Trophoblast cell (in vitro differentiated cells and primary cell): ENCODE measurements at regions not wholly inside any gene's neighbourhood (a gene's known extent, or its start where the extent isn't known, plus 50 kb on each side); places are given as distances from the start of the nearest gene placed in this dataset.

Experiments used
- DNase-seq, 2 donors: peaks; one replicate each; pipeline ENCODE4 v3.0.0-alpha.2; 2016
- H2AFZ ChIP-seq: 2 replicates; pipeline ENCODE4 v1.6.1; 2013; ENCODE audit warnings: low read length, moderate library complexity, mild to moderate bottlenecking; ENCODE audit not compliant: insufficient read depth, poor library complexity
- H2AK5ac ChIP-seq: 2 replicates; pipeline ENCODE4 v1.6.1; 2013; ENCODE audit warnings: mild to moderate bottlenecking, low read length
- H2BK120ac ChIP-seq: 2 replicates; pipeline ENCODE4 v1.6.1; 2013; ENCODE audit warnings: low read length, mild to moderate bottlenecking, moderate library complexity; ENCODE audit not compliant: insufficient read depth, poor library complexity
- H2BK12ac ChIP-seq: 2 replicates; pipeline ENCODE4 v1.6.1; 2013; ENCODE audit warnings: mild to moderate bottlenecking, low read length, moderate library complexity
- H2BK5ac ChIP-seq: 2 replicates; pipeline ENCODE4 v1.6.1; 2013; ENCODE audit warnings: low read length, low read depth, moderate library complexity, mild to moderate bottlenecking; ENCODE audit not compliant: poor library complexity
- H3K14ac ChIP-seq: 2 replicates; pipeline ENCODE4 v1.6.1; 2013; ENCODE audit warnings: mild to moderate bottlenecking, low read length
- H3K18ac ChIP-seq: 2 replicates; pipeline ENCODE4 v1.6.1; 2013; ENCODE audit warnings: mild to moderate bottlenecking, low read length
- H3K23ac ChIP-seq: 2 replicates; pipeline ENCODE4 v1.6.1; 2013; ENCODE audit warnings: low read length
- H3K27ac ChIP-seq: 2 replicates; pipeline ENCODE4 v1.5.1; 2013; ENCODE audit warnings: low read depth, mild to moderate bottlenecking, inconsistent platforms, low read length, moderate library complexity
- H3K27me3 ChIP-seq: 2 replicates; pipeline ENCODE4 v1.6.1; 2013; ENCODE audit warnings: inconsistent platforms, mild to moderate bottlenecking, low read length, moderate library complexity; ENCODE audit not compliant: insufficient read depth
- H3K36me3 ChIP-seq, 2 experiments: 1 replicate in 1 of 2; 2 replicates in 1 of 2; pipeline ENCODE4 v1.6.1; 2013; ENCODE audit warnings: low read length in 2 of 2, mild to moderate bottlenecking in 2 of 2, moderate library complexity in 1 of 2; ENCODE audit not compliant: insufficient read depth in 2 of 2, control insufficient read depth in 1 of 2
- H3K4ac ChIP-seq: 2 replicates; pipeline ENCODE4 v1.6.1; 2013; ENCODE audit warnings: low read depth, mild to moderate bottlenecking, low read length, moderate library complexity
- H3K4me1 ChIP-seq, 2 experiments: 1 replicate in 1 of 2; 2 replicates in 1 of 2; pipeline ENCODE4 v1.6.1; 2013; ENCODE audit warnings: low read length in 2 of 2, mild to moderate bottlenecking in 2 of 2, moderate library complexity in 1 of 2; ENCODE audit not compliant: insufficient read depth in 2 of 2, control insufficient read depth in 1 of 2
- H3K4me2 ChIP-seq: 2 replicates; pipeline ENCODE4 v1.6.1; 2013; ENCODE audit warnings: inconsistent platforms, mild to moderate bottlenecking, low read length, moderate library complexity
- H3K4me3 ChIP-seq: 2 replicates; pipeline ENCODE4 v1.5.1; 2013; ENCODE audit warnings: mild to moderate bottlenecking, low read depth, low read length, inconsistent platforms
- H3K79me1 ChIP-seq: one replicate; pipeline ENCODE4 v1.6.1; 2013; ENCODE audit warnings: low read length
- H3K79me2 ChIP-seq: 2 replicates; pipeline ENCODE4 v1.6.1; 2013; ENCODE audit warnings: low read length, mild to moderate bottlenecking; ENCODE audit not compliant: control insufficient read depth, insufficient read depth, poor library complexity
- H3K9ac ChIP-seq: 2 replicates; pipeline ENCODE4 v1.6.1; 2013; ENCODE audit warnings: mild to moderate bottlenecking, low read length
- H3K9me3 ChIP-seq: 2 replicates; pipeline ENCODE4 v1.6.1; 2013; ENCODE audit warnings: low read depth, mild to moderate bottlenecking, control low read depth, inconsistent platforms, low read length; ENCODE audit not compliant: insufficient read depth
- H4K12ac ChIP-seq: 2 replicates; pipeline ENCODE4 v1.6.1; 2013; ENCODE audit warnings: low read depth, mild to moderate bottlenecking, low read length, moderate library complexity
- H4K8ac ChIP-seq: 2 replicates; pipeline ENCODE4 v1.6.1; 2013; ENCODE audit warnings: low read depth, mild to moderate bottlenecking, low read length, moderate library complexity
- H4K91ac ChIP-seq: one replicate; pipeline ENCODE4 v1.6.1; 2013; ENCODE audit warnings: low read depth, mild to moderate bottlenecking, low read length, moderate library complexity
- WGBS: extraction: QIAGEN DNeasy Blood & Tissue Kit; methylation state at CpG from one replicate; pipeline ENCODE4 v1.1.7; 2013; ENCODE audit warnings: missing lambda C conversion rate; ENCODE audit not compliant: insufficient read length, insufficient coverage; ENCODE audit errors: extremely low coverage; 5-methylcytosine and 5-hydroxymethylcytosine counted together

GRCh38 chr7:36011588-36011965, 141.5 kb upstream of the EEPD1 start:
- H3K9ac ChIP-seq: no peak overlapping the region
- no peak overlapping the region for H2BK5ac ChIP-seq
- no peak overlapping the region for H3K23ac ChIP-seq
- WGBS: no CpG with 5 or more reads among the region's 8 CpGs
- H2BK12ac ChIP-seq: no peak overlapping the region
- H3K4me1 ChIP-seq: no peaks in the 10 kb centered on the region
- H4K91ac ChIP-seq: no peak overlapping the region
- H4K12ac ChIP-seq: no peak overlapping the region
- H3K27ac ChIP-seq: no peak overlapping the region
- no peak overlapping the region for H3K18ac ChIP-seq
- no peaks in the 10 kb centered on the region for H3K27me3 ChIP-seq
- no peak overlapping the region for H2AK5ac ChIP-seq
- H2AFZ ChIP-seq: no peak overlapping the region
- no peak overlapping the region for H3K14ac ChIP-seq
- DNase-seq: no peak
- no peaks in the 10 kb centered on the region for H3K79me1 ChIP-seq
- no peaks in the 10 kb centered on the region for H3K36me3 ChIP-seq
- H3K79me2 ChIP-seq: no peaks in the 10 kb centered on the region
- no peak overlapping the region for H3K4me3 ChIP-seq
- H4K8ac ChIP-seq: no peak overlapping the region
- no peak overlapping the region for H2BK120ac ChIP-seq
- no peak overlapping the region for H3K4me2 ChIP-seq
- H3K9me3 ChIP-seq: peaks cover 1% of the 10 kb centered on the region
- no peak overlapping the region for H3K4ac ChIP-seq

DNA sequence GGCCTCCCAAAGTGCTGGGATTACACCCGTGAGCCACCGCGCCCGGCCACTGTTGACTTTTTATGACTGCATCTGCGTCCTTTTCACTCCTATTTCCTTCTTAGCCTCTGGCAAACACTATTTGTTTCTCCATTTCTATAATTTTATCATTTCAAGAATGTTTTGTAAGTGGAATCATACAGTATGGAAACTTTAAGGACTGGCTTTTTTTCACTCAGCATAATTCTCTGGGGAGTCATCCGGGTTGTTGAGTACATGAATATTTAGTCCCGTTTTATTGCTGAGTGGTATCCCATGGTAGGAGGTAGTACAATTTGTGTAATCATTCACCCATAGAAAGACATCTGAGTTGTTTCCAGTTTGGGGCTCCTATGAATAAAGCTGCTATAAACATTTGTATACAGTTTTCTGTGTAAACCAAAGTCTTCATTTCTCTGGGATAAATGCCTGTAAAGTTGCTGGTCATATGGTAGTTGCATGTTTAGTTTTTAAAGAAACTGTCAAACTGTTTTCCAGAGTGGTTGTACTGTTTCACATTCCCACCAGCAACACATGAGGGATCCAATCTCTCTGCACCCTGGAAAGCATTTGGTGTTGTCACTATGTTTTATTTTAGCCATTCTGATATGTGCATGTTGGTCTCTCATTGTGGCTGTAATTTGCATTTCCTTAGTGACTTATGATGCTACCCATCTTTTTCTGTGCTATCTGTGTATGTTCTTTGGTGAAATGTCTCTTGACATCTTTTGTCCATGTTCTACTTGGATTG, 139.6 kb upstream of the EEPD1 start:
- Histone ChIP-seq H3K9ac (no peak overlapping the region), H2BK12ac (no peak overlapping the region), H3K36me3 (no peaks in the 10 kb centered on the region), H3K9me3 (peaks cover 1% of the 10 kb centered on the region), H2AK5ac (no peak overlapping the region), H3K4me3 (no peak overlapping the region), H3K23ac (no peak overlapping the region), H3K4ac (no peak overlapping the region), H4K8ac (no peak overlapping the region), H3K4me2 (no peak overlapping the region), H3K79me2 (no peaks in the 10 kb centered on the region), H3K27ac (no peak overlapping the region), H3K14ac (no peak overlapping the region), H4K91ac (no peak overlapping the region), H3K4me1 (no peaks in the 10 kb centered on the region), H4K12ac (no peak overlapping the region), H2BK5ac (no peak overlapping the region), H2AFZ (no peak overlapping the region), H3K79me1 (no peaks in the 10 kb centered on the region), H2BK120ac (no peak overlapping the region), H3K18ac (no peak overlapping the region), H3K27me3 (no peaks in the 10 kb centered on the region)
- no CpG with 5 or more reads among the region's 7 CpGs for WGBS
- DNase-seq: no peak

GRCh38 chr7:36014961-36015360, 138.1 kb upstream of the EEPD1 start:
- no peak for DNase-seq
- no peak overlapping the region for H2BK5ac ChIP-seq
- H4K12ac ChIP-seq: no peak overlapping the region
- no peak overlapping the region for H2BK12ac ChIP-seq
- no peak overlapping the region for H4K91ac ChIP-seq
- no peak overlapping the region for H3K4me3 ChIP-seq
- no peak overlapping the region for H3K4me2 ChIP-seq
- no peak overlapping the region for H3K27ac ChIP-seq
- no peak overlapping the region for H3K14ac ChIP-seq
- H3K4ac ChIP-seq: no peak overlapping the region
- no peaks in the 10 kb centered on the region for H3K36me3 ChIP-seq
- no peaks in the 10 kb centered on the region for H3K79me1 ChIP-seq
- H3K18ac ChIP-seq: no peak overlapping the region
- no peak overlapping the region for H4K8ac ChIP-seq
- no CpG with 5 or more reads among the region's 9 CpGs for WGBS
- no peaks in the 10 kb centered on the region for H3K79me2 ChIP-seq
- peak overlapping the region; percentile 7 for H3K9ac ChIP-seq
- H2AK5ac ChIP-seq: no peak overlapping the region
- no peak overlapping the region for H2AFZ ChIP-seq
- H2BK120ac ChIP-seq: no peak overlapping the region
- H3K27me3 ChIP-seq: no peaks in the 10 kb centered on the region
- no peaks in the 10 kb centered on the region for H3K4me1 ChIP-seq
- H3K23ac ChIP-seq: no peak overlapping the region
- peaks cover 1% of the 10 kb centered on the region for H3K9me3 ChIP-seq

GRCh38 chr7:36015733-36016132, 137.3 kb upstream of the EEPD1 start:
- WGBS: no CpG with 5 or more reads among the region's 2 CpGs
- peak in 1 of 2 donors; percentile 67 for DNase-seq
- no peak overlapping the region for H2BK5ac ChIP-seq

More at GRCh38 chr7:36015733-36016132, 137.3 kb upstream of the EEPD1 start:
- no peaks in the 10 kb centered on the region for H3K79me2 ChIP-seq
- H3K79me1 ChIP-seq: no peaks in the 10 kb centered on the region
- H3K9ac ChIP-seq: no peak overlapping the region
- peaks cover 1% of the 10 kb centered on the region for H3K9me3 ChIP-seq
- H3K4ac ChIP-seq: no peak overlapping the region
- no peak overlapping the region for H4K91ac ChIP-seq
- no peak overlapping the region for H2BK12ac ChIP-seq
- H3K4me3 ChIP-seq: no peak overlapping the region
- no peak overlapping the region for H3K23ac ChIP-seq
- H2AK5ac ChIP-seq: no peak overlapping the region
- no peak overlapping the region for H3K4me2 ChIP-seq
- no peak overlapping the region for H3K27ac ChIP-seq
- H3K36me3 ChIP-seq: no peaks in the 10 kb centered on the region
- no peak overlapping the region for H2AFZ ChIP-seq
- H3K27me3 ChIP-seq: no peaks in the 10 kb centered on the region
- no peak overlapping the region for H4K8ac ChIP-seq
- no peak overlapping the region for H3K18ac ChIP-seq
- H3K14ac ChIP-seq: no peak overlapping the region
- H2BK120ac ChIP-seq: no peak overlapping the region
- no peaks in the 10 kb centered on the region for H3K4me1 ChIP-seq
- no peak overlapping the region for H4K12ac ChIP-seq
